ENCODE measurements at regions not wholly inside any gene's neighbourhood (a gene's known extent, or its start where the extent isn't known, plus 50 kb on each side); places are given as distances from the start of the nearest gene placed in this dataset.
"Not testable (repeated sequence)": the region's sequence is repeated elsewhere in the genome, so short reads cannot be mapped to it uniquely, and the experiment has no call there.

DNA sequence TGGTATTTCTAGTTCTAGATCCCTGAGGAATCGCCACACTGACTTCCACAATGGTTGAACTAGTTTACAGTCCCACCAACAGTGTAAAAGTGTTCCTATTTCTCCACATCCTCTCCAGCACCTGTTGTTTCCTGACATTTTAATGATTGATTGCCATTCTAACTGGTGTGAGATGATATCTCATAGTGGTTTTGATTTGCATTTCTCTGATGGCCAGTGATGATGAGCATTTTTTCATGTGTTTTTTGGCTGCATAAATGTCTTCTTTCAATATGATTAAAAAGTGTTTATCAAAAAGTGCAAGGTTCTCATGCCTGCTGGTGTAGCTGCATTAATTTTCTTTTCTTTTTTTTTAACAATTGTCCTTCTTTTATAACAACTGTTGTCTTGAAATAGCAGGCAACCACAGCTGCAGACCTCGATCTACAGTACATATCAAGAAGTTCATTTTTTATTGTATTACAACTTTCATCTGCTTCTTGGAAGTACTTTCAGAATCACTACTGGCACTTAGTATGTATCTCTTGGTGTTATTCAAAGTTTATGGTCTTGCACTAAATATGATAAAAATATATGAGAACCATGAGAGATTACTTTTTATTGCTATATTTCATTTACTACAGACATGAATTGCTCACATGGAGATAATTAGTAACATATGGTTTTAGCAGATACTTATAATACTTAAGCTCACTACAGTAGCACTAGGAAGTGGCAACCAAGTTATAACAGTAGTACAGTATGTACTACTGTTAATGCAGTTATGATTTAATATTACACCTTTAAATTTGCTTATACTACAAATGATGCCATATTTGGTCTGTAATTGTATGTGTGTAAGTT is 358.0 kb downstream of the ETV1 start:
- not testable (repeated sequence) for DNase-seq

DNA sequence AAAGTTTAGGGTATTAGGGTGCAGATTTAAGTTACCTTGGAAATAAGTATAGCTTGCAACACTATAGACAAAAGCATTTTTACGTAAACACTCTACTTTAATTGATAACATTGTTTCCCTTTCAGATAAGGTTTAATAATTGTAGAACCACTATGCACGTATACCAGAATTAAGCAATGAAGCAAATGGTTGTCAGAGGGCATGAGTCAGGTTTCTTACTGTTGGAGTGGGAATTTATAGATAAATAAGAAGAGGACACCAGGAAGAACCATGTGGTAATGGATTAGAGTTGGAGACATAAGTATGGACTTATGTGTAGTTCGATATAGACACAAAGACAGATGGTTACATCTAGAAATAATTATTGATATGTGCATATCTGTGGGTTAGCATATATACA is 355.6 kb downstream of the ETV1 start:
- DNase-seq = no peak

- no peak for DNase-seq
Observed at GRCh38 chr7:13639396-13639795, 350.1 kb downstream of the ETV1 start.

DNA sequence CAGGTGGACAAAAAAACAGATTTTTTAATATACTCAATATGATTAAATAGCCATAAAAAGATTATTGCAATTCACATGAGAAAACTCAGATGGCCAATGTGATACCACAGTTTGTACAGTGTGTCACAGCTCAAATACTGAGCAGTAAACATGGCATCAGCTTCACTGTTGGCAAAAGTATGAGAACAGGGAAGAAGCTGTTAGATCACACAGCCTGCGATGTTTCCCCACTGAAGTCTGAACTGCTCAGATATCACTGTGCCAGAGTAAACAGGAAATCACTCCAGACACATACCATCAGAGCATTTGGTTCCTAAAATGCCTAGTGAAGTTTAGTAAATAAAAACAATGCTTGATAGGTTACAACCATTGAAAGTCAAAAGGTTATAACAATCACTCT is 347.8 kb downstream of the ETV1 start:
- DNase-seq = peak; percentile 15 to 74

GRCh38 chr7:13651167-13651566 is 338.3 kb downstream of the ETV1 start:
- DNase-seq = no peak

- DNase-seq = no peak
Observed at GRCh38 chr7:13656330-13656729, 333.1 kb downstream of the ETV1 start.

DNA sequence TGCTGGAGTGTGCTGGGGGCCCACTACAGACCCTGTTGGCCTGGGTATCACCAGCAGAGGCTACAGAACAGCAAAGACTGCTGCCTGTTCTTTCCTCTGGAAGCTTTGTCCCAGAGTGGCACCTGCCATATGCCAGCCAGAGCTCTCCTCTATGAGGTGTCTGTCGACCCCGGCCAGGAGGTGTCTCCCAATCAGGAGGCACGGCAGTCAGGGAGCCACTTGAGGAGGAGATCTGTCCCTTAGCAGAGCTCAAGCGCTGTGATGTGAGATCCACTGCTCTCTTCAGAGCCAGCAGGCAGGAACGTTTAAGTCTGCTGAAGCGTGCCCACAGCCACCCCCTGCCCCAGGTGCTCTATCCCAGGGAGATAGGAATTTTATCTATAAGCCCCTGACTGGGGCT is 316.2 kb downstream of the ETV1 start:
- no peak for DNase-seq

DNA sequence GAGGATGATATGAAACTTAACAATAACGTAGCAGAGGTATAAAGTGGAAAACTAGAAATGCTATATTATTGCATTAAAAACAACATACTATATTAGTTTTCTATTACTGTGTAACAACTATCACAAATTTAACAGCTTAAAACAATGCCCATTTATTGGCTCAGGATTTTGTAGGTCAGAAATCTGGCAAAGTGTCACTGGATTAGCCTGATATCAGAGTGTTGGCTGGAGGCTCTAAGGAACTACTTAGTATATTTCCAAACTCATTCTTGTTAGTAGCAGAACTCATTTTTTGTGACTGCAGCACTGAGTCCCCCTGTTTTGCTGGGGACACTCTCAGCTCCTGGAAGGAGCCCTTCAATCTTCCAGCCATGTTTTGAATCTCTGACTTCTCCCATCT is 306.8 kb downstream of the ETV1 start:
- DNase-seq = no peak

DNA sequence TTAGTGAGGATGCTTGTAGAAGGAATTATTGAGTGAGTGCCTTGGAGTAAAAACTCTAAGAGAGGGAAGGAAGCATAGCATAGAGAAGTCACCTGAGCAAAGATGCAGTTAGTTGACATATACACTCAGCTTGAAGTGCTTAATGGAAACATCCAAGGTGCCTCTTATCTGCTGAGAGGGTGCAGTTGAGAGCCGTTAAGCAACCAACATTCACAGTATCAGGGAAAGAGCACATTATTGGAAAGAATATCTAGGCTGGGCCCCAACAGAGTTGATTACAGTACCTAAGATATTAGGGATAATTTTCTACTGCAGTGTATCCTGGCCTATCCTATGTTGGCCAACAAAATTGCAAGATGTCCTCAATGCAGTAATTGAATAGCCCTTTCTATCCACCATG is 302.0 kb downstream of the ETV1 start:
- no peak for DNase-seq

- DNase-seq = no peak
Observed at GRCh38 chr7:13692548-13692947, 296.9 kb downstream of the ETV1 start.

GRCh38 chr7:13702251-13702650 is 287.2 kb downstream of the ETV1 start:
- no peak for DNase-seq

- DNase-seq = no peak
Observed at GRCh38 chr7:13708670-13709069, 280.8 kb downstream of the ETV1 start.

- no peak for DNase-seq
Observed at GRCh38 chr7:13713092-13713491, 276.4 kb downstream of the ETV1 start.

GRCh38 chr7:13715534-13715933 is 273.9 kb downstream of the ETV1 start:
- DNase-seq = no peak

DNA sequence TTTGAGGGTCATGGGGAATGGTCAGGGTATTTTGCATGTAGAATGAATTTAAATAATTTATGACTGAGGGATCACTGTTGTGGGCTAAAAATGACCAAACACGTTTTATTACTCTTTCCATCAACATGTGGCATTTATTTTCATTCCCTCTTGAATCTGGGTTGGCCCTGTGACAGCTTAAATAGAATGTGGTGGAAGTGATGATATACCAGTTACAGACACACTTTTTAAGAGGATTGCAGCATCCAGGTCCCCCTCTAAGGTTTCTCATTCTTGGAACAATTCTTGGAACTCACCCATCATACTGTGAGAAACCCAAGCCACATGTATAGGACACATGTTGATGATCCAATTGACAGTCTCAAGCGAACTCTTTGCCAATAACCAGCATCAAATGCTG is 272.4 kb downstream of the ETV1 start:
- DNase-seq = no peak

- no peak for DNase-seq
Observed at GRCh38 chr7:13724191-13724976, 265.1 kb downstream of the ETV1 start.

DNA sequence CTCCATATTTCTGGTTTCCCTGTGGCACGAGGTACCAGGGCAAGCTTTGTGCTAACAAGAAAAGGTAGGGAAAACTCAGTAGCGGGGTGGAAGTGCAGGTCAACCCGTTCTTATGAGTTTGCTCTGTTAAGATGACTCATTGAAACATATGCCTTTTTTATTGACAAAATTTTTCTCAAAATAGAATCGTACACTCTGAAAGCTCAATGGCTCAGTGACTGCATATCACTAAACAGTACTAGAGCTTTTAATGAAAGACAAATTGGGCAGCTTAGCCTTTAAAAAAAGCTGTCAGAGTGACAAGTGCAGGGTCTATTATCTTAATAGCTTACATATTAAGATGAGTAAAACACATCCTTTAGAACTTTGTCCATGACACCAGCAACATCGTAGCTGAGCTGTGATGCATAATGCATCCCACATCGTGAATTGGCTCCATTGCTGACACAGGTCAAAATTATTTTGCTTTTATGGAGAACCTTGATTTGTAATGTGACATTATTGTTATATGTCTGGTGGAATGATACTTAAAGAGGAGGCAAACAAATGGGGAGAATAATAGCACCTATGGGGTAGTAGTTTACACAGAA is 264.4 kb downstream of the ETV1 start:
- DNase-seq = no peak

DNA sequence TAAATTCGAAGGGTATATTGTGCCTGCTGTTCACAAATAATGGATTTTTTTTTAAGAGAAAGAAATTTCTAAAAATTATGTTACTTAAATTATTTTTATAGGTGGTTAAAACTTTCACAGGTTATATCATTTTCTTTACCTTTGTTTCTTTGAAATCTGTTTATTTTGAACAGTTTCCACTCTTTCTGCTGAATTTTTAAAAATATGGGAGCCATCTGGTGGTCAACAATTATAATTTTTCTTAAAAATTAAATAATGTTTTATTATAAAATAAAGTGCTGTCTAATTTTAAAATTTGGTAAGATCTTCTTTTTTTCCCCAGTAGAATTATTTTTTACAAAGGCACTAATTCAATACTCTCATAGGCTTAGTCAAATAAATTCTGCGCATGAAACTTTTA is 263.9 kb downstream of the ETV1 start:
- no peak for DNase-seq

DNA sequence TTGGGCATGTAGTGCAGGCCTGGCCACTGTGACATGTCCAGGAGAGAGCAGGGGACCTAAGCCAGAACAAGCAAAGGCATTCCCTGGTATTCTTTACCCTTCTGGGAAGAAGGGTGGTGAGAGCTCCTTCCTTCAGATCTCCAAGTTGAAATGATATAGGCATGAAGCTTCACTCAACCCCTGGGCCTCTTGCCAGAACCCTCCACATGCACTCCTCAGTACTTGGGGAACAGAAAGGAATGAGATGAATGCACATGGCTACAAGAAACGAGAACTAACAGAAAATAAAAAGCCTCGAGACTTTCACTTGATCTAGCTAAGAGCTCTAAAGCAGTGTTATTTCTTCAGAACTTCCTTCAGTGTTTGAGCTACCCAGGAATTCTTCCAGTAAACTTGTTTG is 262.2 kb downstream of the ETV1 start:
- no peak for DNase-seq

GRCh38 chr7:13727751-13728150 is 261.7 kb downstream of the ETV1 start:
- no peak for DNase-seq

- not testable (repeated sequence) for DNase-seq
Observed at GRCh38 chr7:13728430-13728829, 261.0 kb downstream of the ETV1 start.

GRCh38 chr7:13731643-13732042 is 257.8 kb downstream of the ETV1 start:
- no peak for DNase-seq

GRCh38 chr7:13737563-13737962 is 251.9 kb downstream of the ETV1 start:
- no peak for DNase-seq

- DNase-seq = peak in 1 of 2 experiments; percentile 25
Observed at GRCh38 chr7:13742126-13742525, 247.3 kb downstream of the ETV1 start.
